Neuronal stem cell (in vitro differentiated cells): ENCODE measurements at regions not wholly inside any gene's neighbourhood (a gene's known extent, or its start where the extent isn't known, plus 50 kb on each side); places are given as distances from the start of the nearest gene placed in this dataset.

Experiments
- DNase-seq: peaks from one replicate; pipeline ENCODE4 v3.0.0-alpha.2; 2013; ENCODE audit warnings: low spot score
- H2AFZ ChIP-seq: one replicate; pipeline ENCODE4 v1.6.1; 2013; ENCODE audit warnings: mild to moderate bottlenecking, low read length, inconsistent platforms
- H2AK5ac ChIP-seq: 2 replicates; pipeline ENCODE4 v1.6.1; 2013; ENCODE audit warnings: low read depth, mild to moderate bottlenecking, inconsistent platforms, low read length, moderate library complexity, mixed read lengths
- H2BK120ac ChIP-seq: 2 replicates; pipeline ENCODE4 v1.6.1; 2013; ENCODE audit warnings: low read depth, mild to moderate bottlenecking, inconsistent platforms, low read length, moderate library complexity, mixed read lengths
- H2BK12ac ChIP-seq: one replicate; pipeline ENCODE4 v1.6.1; 2013; ENCODE audit warnings: low read length, inconsistent platforms
- H2BK15ac ChIP-seq: 2 replicates; pipeline ENCODE4 v1.6.1; 2013; ENCODE audit warnings: mild to moderate bottlenecking, low read length, inconsistent platforms, mixed read lengths
- H2BK5ac ChIP-seq: one replicate; pipeline ENCODE4 v1.6.1; 2013; ENCODE audit warnings: inconsistent platforms, mild to moderate bottlenecking, low read length, moderate library complexity
- H3K14ac ChIP-seq: one replicate; pipeline ENCODE4 v1.6.1; 2013; ENCODE audit warnings: low read length, inconsistent platforms
- H3K18ac ChIP-seq: 2 replicates; pipeline ENCODE4 v1.6.1; 2013; ENCODE audit warnings: low read length, inconsistent platforms
- H3K23ac ChIP-seq: 2 replicates; pipeline ENCODE4 v1.6.1; 2013; ENCODE audit warnings: low read depth, mild to moderate bottlenecking, mixed read lengths, low read length, inconsistent platforms; ENCODE audit not compliant: poor library complexity
- H3K27ac ChIP-seq: replicated peaks from 3 replicates; pipeline ENCODE4 v1.5.1; 2013; ENCODE audit warnings: low read length, inconsistent platforms
- H3K27me3 ChIP-seq, 3 experiments: 2 replicates each; pipeline ENCODE4 v1.6.1; 2013; ENCODE audit warnings: low read length in 3 of 3, mild to moderate bottlenecking in 2 of 3, inconsistent platforms in 1 of 3, low read depth in 1 of 3, mixed read lengths in 1 of 3, moderate library complexity in 1 of 3; ENCODE audit not compliant: control insufficient read depth in 3 of 3, insufficient read depth in 3 of 3
- H3K36me3 ChIP-seq, 2 donors: replicated peaks in 1 of 2; 2 replicates each; pipeline ENCODE4 v1.6.1; 2013; ENCODE audit warnings: low read length in 2 of 2; ENCODE audit not compliant: control insufficient read depth in 2 of 2, insufficient read depth in 2 of 2
- H3K4ac ChIP-seq: 2 replicates; pipeline ENCODE4 v1.6.1; 2013; ENCODE audit warnings: inconsistent platforms, mild to moderate bottlenecking, low read length, moderate library complexity
- H3K4me1 ChIP-seq, 2 donors: 1 replicate in 1 of 2; 2 replicates in 1 of 2; pipeline ENCODE4 v1.6.1; 2013; ENCODE audit warnings: low read length in 2 of 2, low read depth in 1 of 2; ENCODE audit not compliant: control insufficient read depth in 2 of 2, insufficient read depth in 1 of 2
- H3K4me2 ChIP-seq: one replicate; pipeline ENCODE4 v1.6.1; 2013; ENCODE audit warnings: mild to moderate bottlenecking, low read length, inconsistent platforms; ENCODE audit not compliant: insufficient read depth, poor library complexity, severe bottlenecking
- H3K4me3 ChIP-seq, 2 donors: 2 replicates each; pipeline ENCODE4 v1.5.1; 2013; ENCODE audit warnings: low read length in 2 of 2, mild to moderate bottlenecking in 2 of 2, inconsistent platforms in 1 of 2, moderate library complexity in 1 of 2
- H3K79me1 ChIP-seq: one replicate; pipeline ENCODE4 v1.6.1; 2013; ENCODE audit warnings: low read depth, mild to moderate bottlenecking, inconsistent platforms, low read length, moderate library complexity
- H3K9ac ChIP-seq: one replicate; pipeline ENCODE4 v1.6.1; 2013; ENCODE audit warnings: mild to moderate bottlenecking, low read depth, low read length, inconsistent platforms; ENCODE audit not compliant: poor library complexity
- H3K9me3 ChIP-seq, 2 donors: replicated peaks in 1 of 2; 2 replicates each; pipeline versions ENCODE3 to v1.6.1; 2013; ENCODE audit warnings: low read length in 2 of 2, mild to moderate bottlenecking in 2 of 2, inconsistent platforms in 1 of 2, low read depth in 1 of 2, mixed read lengths in 1 of 2, moderate library complexity in 1 of 2; ENCODE audit not compliant: control insufficient read depth in 2 of 2, insufficient read depth in 1 of 2
- H4K8ac ChIP-seq: one replicate; pipeline ENCODE4 v1.6.1; 2013; ENCODE audit warnings: low read depth, mild to moderate bottlenecking, inconsistent platforms, low read length, moderate library complexity
- H4K91ac ChIP-seq: one replicate; pipeline ENCODE4 v1.6.1; 2013; ENCODE audit warnings: low read length, low read depth, mild to moderate bottlenecking, inconsistent platforms; ENCODE audit not compliant: poor library complexity
- WGBS, 2 donors: extraction: QIAGEN DNeasy Blood & Tissue Kit; methylation state at CpG; one replicate each; pipeline ENCODE4 v1.1.7; 2013; ENCODE audit warnings: missing lambda C conversion rate in 2 of 2, mixed read lengths in 1 of 2; ENCODE audit not compliant: insufficient read length in 2 of 2, insufficient replicate concordance in 1 of 2; ENCODE audit errors: extremely low coverage in 2 of 2; 5-methylcytosine and 5-hydroxymethylcytosine counted together

GRCh38 chr11:122604621-122605020, 50.9 kb upstream of the UBASH3B start:
- Histone ChIP-seq H3K4me3 (no peak overlapping the region), H3K9me3 (no peaks in the 10 kb centered on the region), H2AK5ac (no peak overlapping the region), H3K27ac (no peak overlapping the region), H2AFZ (no peak overlapping the region), H4K91ac (no peak overlapping the region), H3K18ac (no peak overlapping the region), H3K9ac (no peak overlapping the region), H2BK12ac (no peak overlapping the region), H3K79me1 (no peaks in the 10 kb centered on the region), H4K8ac (no peak overlapping the region), H3K14ac (no peak overlapping the region), H3K27me3 (peaks cover 0 to 2% (median 0%) of the 10 kb centered on the region in 3 experiments), H2BK5ac (no peak overlapping the region), H3K36me3 (no peaks in the 10 kb centered on the region), H3K23ac (no peak overlapping the region), H2BK15ac (no peak overlapping the region), H3K4me2 (no peak overlapping the region), H3K4ac (no peak overlapping the region), H2BK120ac (no peak overlapping the region), H3K4me1 (no peaks in the 10 kb centered on the region)
- WGBS, 2 donors: no CpG with 5 or more reads among the region's 4 CpGs
- DNase-seq: no peak

- H3K4me3 ChIP-seq: no peak overlapping the region
- H3K4me1 ChIP-seq: no peaks in the 10 kb centered on the region
- no peak for DNase-seq
- no peak overlapping the region for H3K4ac ChIP-seq
- H3K9me3 ChIP-seq: no peaks in the 10 kb centered on the region
- H2BK120ac ChIP-seq: no peak overlapping the region
- H3K14ac ChIP-seq: no peak overlapping the region
- H4K91ac ChIP-seq: no peak overlapping the region
- H3K9ac ChIP-seq: no peak overlapping the region
- H3K27ac ChIP-seq: no peak overlapping the region
- no peak overlapping the region for H2BK15ac ChIP-seq
- no peak overlapping the region for H2BK5ac ChIP-seq
- H3K4me2 ChIP-seq: no peak overlapping the region
- no peak overlapping the region for H3K18ac ChIP-seq
- no peak overlapping the region for H2AK5ac ChIP-seq
- peaks cover 0 to 14% (median 0%) of the 10 kb centered on the region in 3 experiments for H3K27me3 ChIP-seq
- H4K8ac ChIP-seq: no peak overlapping the region
- H2AFZ ChIP-seq: no peak overlapping the region
- H3K23ac ChIP-seq: no peak overlapping the region
- H2BK12ac ChIP-seq: no peak overlapping the region
- no peaks in the 10 kb centered on the region for H3K79me1 ChIP-seq
- H3K36me3 ChIP-seq: no peaks in the 10 kb centered on the region
- WGBS, 2 donors: no CpG with 5 or more reads among the region's 7 CpGs
Measured at GRCh38 chr11:122601141-122602125, 54.1 kb upstream of the UBASH3B start.

GRCh38 chr11:122600290-122600689, 55.2 kb upstream of the UBASH3B start:
- H4K91ac ChIP-seq: no peak overlapping the region
- no peak overlapping the region for H4K8ac ChIP-seq
- no CpG with 5 or more reads among the region's 2 CpGs for WGBS, 2 donors
- no peak overlapping the region for H2AK5ac ChIP-seq
- no peak overlapping the region for H3K14ac ChIP-seq
- H2BK5ac ChIP-seq: no peak overlapping the region
- H3K27ac ChIP-seq: no peak overlapping the region
- H3K4ac ChIP-seq: no peak overlapping the region
- no peak overlapping the region for H3K9ac ChIP-seq
- no peak for DNase-seq
- H3K23ac ChIP-seq: no peak overlapping the region
- no peak overlapping the region for H2AFZ ChIP-seq
- H3K79me1 ChIP-seq: no peaks in the 10 kb centered on the region
- no peaks in the 10 kb centered on the region for H3K4me1 ChIP-seq
- H2BK12ac ChIP-seq: no peak overlapping the region
- no peaks in the 10 kb centered on the region for H3K9me3 ChIP-seq
- peaks cover 0 to 14% (median 0%) of the 10 kb centered on the region in 3 experiments for H3K27me3 ChIP-seq
- H3K4me3 ChIP-seq: no peak overlapping the region
- H3K18ac ChIP-seq: no peak overlapping the region
- no peak overlapping the region for H2BK120ac ChIP-seq
- no peaks in the 10 kb centered on the region for H3K36me3 ChIP-seq
- H3K4me2 ChIP-seq: no peak overlapping the region
- H2BK15ac ChIP-seq: no peak overlapping the region

- Histone ChIP-seq H2BK5ac (no peak overlapping the region), H3K27me3 (peaks cover 0 to 12% (median 0%) of the 10 kb centered on the region in 3 experiments), H3K4me2 (no peak overlapping the region), H3K27ac (no peak overlapping the region), H3K4me1 (no peaks in the 10 kb centered on the region), H2BK120ac (no peak overlapping the region), H4K91ac (no peak overlapping the region), H3K14ac (no peak overlapping the region), H3K79me1 (no peaks in the 10 kb centered on the region), H3K4me3 (no peak overlapping the region), H3K36me3 (no peaks in the 10 kb centered on the region), H3K23ac (no peak overlapping the region), H3K9ac (no peak overlapping the region), H2AFZ (no peak overlapping the region), H3K9me3 (no peaks in the 10 kb centered on the region), H4K8ac (no peak overlapping the region), H3K4ac (no peak overlapping the region), H2AK5ac (no peak overlapping the region), H2BK12ac (no peak overlapping the region), H2BK15ac (no peak overlapping the region), H3K18ac (no peak overlapping the region)
- DNase-seq: no peak
Measured at GRCh38 chr11:122599434-122599833, 56.1 kb upstream of the UBASH3B start.
